GM21515 (cell line): ENCODE measurements at regions not wholly inside any gene's neighbourhood (a gene's known extent, or its start where the extent isn't known, plus 50 kb on each side); places are given as distances from the start of the nearest gene placed in this dataset.

Experiments used
- ATAC-seq: cut with Tn5 transposase; IDR thresholded peaks from one replicate; pipeline ENCODE4 v1.9.1; 2021; ENCODE audit not compliant: unreplicated experiment

DNA sequence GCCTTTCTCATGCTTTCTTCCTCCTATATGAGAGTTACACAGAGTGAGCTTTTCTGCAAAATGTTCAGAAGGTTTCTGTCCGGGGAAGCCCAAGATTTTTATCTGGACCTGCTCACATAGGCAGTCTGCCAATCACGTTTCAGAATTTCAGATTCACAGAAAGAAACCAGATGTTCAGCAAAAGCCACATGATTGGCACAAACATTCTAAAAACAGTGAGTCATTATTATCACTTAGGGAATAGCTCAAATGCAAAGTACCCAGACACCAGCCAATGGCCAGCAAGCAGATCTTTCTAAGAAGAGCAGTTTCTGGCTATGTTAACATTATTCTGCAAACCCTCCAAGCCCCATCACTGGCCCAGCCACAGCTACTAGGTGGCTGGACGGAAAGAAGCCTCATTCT lies 1558.5 kb upstream of the TMEM132C start:
- no peak for ATAC-seq

DNA sequence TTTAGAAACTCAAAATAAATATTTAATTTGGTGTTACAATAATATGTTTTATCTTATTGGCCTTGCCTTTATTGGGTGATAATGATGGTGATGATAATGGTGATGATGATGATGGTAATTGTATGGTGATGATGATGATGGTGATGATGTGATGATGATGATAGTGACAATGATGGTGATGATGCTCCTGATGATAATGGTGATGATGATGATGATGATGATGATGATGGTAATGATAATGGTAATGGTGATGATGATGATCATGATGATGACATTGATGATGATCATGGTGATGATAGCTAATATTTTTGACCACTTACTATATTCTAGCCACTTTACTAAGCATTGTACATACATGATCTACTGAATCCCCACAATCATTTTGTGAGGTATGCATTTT lies 1548.6 kb upstream of the TMEM132C start:
- no peak for ATAC-seq

DNA sequence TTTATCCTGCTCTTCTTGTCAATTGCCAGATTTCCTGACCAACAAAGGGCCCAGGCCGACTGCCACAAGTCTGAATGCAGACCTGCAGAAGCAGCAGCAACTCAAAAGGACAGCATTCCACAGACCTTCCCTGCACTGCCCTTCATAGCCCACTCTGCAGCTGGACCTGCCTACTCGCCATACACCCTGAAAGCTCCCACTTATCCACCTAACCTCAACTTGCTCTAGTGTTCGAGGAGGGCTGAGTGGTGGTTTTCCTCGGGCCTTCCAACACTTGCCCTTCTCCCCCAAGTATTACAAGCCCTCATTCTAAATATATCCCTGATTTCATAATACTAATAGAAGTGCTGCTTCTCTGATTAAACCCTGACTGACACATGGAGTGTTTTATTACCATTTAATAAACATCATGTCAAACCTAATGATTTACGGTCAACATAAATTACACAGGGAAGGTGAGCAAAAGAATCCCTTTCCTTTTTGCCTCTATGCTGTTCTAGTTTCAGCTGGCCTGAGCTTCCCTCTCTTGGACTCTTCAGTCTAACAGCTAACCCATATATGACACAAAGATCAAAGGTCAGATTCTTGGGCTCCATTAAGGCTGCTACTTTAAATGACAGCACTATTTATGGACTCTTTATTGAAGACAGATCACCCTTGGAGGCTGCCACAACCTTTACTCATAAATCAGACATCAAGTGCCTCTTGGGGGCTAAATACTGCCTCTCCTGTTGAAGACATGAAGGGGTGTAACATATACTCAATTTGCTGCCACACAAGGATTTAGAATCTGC lies 1546.9 kb upstream of the TMEM132C start:
- no peak for ATAC-seq

DNA sequence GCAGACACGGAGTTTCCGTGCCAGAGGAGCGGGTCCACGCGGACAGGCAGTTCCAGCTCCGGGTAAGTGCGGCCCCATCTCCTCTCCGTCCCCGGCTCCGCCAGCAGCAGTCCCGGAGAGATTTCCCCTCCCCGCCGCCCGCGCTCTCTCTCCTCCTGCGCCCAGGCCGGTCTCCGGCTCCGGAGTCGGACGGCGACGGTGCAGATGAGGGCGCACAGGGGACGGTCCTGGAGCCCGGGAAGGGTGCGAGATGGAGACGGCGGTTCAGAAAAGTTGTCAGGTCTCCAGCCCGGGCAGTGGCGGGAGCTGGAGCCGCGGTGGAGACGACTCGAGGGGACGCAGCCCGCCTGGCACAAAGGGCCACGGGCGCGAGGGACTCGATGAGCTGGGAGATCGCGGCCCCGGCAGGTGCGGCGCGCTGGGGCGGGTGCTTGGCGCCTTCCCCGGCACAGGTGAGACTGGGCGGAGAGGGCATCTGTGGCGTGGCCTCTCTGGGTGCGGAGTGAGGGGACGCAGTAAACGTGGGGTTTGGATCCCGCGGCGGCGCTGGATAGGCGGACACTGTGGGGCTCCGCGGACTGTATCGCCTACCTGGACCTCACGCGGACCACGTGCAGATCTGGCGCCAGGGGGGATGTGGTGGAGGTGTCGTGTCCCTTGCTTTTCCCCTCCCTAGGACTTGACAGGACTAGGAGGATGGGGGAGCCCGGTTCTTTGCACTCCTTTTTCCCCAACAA lies 1540.3 kb upstream of the TMEM132C start:
- no peak for ATAC-seq

DNA sequence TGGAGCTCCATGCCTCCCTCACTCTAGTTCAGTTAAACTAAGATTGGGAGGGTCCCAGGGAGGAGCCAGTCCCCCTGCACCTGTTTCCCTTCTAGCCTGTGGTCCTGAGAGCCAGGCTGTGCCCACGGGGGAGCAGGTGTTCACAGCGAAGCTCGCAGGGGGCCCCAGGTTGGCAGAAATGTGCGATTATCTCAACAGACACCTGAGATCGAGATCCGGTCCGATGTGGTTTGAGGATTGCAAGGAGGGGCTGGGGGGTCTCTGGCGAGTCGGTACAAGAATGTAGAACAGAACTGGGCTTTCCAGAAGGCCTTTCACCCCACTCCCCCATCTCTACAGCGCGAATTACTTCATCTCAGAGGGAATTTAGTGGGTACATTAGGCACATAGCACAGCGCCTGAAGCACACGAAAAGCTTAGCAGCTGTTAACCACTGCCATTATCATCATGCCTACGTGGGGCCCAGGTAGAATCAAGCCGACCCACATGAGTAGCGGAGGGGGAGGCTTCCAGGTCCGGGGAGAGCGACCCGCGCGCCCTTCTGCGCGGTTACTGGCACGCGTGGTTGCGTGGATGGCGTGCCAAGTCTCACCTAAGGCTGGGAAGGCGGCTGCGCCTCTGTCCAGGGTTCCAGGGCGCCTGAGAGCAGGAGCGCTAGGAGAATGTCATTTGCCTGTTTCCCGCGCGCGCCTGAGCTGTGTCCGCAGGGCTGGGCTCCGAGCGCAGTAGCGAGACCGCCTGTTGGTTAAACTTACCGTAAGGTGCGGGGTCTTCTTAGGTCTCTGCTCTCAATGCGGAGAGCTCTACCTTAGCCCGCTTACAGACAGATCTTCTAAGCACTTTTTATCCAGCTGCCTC lies 1539.5 kb upstream of the TMEM132C start:
- ATAC-seq = no peak

DNA sequence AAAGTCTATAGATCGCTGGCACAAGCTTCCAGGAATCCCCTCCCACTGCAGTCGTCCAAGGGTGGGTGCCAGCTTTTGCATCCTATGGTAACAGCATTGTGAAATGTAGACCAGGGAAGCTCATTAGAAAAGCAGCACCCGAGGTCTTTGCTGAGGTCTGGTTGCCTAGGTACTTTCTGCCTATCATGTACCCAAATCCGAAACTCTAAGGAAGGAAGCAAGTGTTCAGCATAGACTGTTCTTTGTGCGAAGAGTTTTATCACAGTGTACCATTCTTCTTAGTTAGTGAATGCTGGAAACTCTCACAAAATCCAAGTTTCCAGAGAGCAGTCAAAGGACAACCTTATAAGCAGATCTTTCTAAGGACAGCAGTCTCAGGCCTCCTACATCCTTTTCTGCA lies 1532.7 kb upstream of the TMEM132C start:
- ATAC-seq = no peak

DNA sequence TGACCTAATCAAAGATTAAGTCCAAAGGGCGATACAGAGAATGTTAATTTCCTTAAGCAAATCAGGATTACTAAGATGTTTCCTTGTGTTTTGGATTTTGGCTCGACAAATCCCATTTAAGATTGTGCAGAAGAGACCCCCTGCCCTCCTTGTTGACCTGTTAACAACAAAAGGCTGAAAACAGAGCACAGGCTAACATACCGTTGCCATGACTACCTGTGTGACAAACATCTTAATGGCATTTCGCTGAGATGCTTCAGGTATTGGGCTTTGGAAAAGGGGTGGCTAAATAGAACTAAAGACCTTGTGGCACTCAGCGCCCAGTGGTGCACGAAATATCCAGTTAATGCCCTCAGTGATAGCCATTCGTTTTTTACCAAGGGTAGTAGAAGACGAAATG lies 1532.3 kb upstream of the TMEM132C start:
- ATAC-seq = no peak

DNA sequence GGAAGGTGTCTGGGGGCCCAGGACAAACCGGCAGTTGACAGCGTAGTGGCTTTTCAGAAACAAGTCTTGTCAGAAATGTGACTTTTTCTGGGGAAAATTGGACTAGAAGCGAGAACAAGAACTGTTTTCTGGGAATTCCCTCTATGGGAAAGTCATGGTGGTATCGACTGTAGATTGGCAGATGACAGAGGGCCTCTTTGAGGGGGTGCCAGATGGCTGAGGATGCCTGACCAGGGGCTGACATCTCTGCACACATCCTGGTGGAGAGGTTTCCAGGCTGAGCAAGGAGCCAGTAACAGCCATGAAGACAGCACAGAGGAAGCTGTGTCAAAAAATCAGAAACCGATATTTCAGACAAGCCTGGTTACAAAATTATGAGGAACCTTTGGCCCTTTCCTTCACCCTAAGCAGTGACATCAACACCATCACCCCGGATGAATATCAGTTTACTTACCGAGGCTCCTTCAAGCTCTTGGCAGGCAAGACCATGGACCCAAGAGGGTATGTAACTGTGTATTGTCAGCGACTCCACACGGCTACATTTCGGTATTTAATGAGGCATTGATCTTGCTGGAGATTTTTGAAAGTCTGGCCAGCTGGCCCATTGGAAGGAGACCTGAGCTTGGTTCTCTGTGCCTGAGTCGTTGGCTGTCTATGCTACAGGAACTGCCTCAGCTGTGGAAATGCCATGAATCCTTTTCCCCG lies 1525.3 kb upstream of the TMEM132C start:
- no peak for ATAC-seq

DNA sequence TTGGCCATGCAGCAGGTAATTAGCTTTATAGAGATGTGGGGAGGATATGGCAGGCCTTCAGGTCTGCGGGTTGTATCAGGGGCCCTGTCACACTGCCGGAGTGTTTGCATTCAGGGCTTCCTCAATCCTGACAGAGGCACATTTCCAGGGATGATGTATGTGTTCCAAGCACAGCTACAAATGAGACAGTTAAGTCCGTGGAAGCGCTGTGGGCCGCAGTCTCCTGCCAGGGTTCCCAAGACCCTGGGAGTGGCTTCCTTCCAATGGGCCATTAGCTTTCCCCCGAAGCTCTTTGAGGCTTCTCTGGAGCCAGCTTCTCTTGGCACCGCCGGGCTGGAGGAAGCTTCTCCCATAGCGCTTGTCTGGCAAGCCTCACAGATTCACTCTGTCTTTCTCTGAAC lies 1524.7 kb upstream of the TMEM132C start:
- ATAC-seq = no peak

DNA sequence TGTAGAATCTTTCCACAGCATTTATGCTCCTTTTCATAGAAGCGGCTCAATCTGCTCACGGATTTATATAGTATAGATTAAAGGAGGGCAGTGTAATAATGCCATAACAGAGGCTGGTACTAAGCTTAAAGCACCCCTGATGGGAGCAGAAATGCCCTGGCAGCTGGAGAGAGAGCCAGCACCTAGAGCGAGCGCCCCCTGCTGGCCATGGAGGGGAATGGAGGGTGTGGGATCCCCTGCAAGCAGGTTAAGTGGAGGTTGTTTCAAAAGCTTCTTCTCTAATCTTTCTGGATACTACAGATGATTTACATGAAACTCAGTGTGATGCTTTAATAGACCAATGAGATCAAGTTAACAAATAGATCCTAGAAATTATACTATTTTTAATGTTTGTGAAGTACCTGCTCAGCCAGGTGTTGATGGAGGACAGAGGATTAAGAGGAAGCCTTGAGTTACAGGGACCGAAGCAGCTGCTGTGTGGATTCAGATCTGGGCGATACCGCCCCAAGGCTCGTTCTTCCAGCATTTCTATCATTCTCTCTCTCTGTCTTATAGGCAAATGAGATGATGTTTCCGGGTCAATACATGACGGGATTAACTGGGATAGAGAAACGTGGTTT lies 1519.3 kb upstream of the TMEM132C start:
- no peak for ATAC-seq

DNA sequence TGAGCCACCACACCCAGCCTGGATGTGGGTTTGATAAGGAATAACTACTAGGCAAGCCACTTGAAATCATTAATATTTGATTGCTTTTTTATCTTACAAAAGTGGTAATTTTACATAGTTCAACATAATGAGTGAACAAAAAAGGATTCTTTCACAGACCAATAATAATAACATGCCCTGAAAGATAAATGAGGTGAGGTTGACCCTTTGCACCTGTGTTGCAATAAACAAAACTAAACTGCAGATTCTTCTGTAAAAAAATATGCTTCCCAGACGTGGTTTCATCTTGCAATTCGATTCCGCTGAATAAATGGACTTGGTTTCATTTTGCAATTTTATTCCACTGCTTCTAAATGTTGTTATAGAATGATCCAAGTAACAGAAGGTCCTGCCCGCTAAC lies 1514.9 kb upstream of the TMEM132C start:
- ATAC-seq = no peak

DNA sequence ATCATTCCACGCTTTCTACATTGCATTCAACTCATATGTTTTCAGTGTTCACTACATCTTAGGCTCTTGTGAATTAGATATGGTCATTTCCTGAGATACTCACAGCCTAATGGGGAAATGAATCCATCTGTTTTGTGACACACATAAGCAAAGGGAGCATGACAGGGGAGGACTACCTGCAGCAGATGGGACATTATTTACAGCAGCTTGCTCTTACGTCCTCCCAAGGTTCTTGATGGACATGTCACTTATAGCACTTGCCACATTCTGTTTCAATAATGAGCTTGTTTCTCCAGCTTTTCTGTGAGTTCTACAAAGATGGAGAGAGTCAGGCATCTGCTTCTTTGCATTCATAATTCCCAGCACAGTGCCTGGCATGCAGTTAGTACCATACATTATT lies 1509.6 kb upstream of the TMEM132C start:
- no peak for ATAC-seq

DNA sequence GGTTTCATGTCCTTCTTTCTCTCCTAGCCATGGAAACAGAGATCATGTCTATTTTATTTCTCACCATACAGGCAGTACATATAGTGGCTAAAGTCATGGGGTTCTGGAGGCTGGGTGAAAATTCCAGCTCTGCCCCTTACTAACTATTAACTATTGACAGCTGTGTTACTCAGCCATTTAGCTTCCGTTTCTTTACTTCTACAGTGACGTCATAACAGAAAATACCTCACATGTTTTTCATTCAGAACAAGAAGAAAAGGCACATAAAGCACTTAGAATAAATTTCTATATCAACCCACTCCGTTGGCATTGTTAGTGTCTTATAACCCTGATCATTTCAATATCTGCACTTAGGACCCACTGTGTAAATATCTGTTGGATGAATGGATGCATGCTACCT lies 1506.9 kb upstream of the TMEM132C start:
- ATAC-seq = no peak

DNA sequence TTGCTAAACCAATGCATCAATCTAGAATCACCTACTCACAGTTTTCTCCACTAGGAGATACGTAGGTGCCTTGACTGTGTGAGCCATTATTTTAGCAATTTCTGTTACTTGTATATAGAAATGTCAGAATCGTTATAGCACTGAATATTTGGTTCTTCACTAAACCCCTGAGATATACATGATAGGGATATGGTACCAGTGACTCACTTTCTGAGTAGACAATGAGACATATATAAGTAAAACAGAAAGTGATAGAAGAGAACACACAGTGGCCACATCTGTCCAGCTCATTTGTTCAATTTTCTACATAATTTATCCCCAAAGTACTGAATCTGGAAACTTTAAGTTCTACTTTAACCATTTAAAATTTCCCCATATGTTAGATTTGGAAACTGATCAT lies 1505.5 kb upstream of the TMEM132C start:
- ATAC-seq = no peak

DNA sequence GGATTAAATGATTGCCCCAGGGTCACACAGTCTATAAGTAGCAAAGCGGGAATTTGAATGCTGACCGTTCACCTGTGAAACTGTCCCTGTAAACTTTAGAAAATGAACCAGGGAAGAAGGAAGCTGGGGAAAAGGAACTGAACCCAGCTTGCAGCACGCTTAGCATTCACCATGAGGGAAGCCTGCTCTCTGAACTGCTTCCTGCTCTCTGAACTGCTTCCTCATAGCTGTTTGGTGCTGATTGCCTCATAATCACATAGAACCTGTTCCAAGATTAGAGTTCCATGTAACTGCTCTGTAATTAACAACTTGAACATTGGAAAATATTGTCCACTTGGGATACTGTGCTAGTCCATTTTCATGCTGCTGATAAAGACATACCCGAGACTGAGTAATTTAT lies 1504.8 kb upstream of the TMEM132C start:
- ATAC-seq = no peak

DNA sequence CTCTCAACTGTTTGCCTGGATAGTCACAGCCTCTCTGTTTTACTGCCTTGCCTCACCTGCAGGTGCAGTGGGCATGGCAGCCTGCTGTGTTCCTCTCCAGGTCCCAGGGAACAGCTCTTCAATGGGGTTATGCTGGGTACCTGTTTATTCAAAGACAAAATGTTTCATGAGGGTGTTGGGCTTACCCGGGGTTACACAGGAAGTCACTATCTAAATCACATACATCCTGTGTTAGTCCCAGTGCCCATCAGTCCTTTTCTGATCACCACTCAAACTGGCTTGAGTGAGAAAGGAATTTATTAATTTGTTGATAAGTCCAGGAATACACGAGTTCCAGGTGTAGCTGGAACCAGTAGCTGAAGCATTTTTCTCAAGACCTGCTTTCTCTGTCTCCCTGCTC lies 1503.6 kb upstream of the TMEM132C start:
- ATAC-seq = no peak

DNA sequence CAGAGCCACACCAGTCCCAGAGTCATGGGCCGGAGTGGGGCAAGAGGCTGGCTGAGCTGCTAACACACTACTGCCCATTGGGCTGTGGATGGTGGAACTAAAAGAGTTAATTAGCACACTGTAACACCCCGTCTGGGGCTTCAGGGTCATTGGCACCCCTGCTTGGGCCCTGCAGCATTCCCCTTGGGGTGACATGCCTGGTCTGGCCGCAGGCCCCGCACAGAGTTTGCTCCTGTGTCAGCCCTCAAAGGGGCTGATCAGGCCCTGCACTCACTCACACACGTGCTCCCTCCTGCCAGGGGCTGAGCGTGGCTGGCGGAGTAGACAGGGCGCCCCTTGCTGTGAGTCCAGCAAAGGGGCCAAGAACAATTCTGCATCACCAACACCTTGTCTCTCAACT lies 1499.6 kb upstream of the TMEM132C start:
- ATAC-seq = no peak

DNA sequence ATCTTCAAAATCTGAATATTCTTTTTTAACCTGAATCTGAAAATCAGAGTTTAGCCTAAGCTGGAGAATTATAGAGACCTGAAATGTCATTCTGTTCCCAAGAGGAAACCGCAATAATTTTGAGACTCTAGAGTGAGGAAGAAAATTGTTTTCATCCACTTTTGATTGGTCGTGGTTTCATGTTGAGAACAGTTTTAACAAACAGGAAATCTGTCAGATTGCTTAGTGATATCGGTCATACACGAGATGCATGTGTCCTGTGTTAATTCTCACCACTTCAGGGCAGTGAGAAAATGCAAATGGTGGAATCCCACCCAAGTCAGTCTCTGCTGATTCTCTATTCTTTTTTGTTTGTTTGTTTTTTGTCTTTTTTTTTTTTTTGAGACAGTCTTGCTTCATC lies 1498.5 kb upstream of the TMEM132C start:
- ATAC-seq = no peak

DNA sequence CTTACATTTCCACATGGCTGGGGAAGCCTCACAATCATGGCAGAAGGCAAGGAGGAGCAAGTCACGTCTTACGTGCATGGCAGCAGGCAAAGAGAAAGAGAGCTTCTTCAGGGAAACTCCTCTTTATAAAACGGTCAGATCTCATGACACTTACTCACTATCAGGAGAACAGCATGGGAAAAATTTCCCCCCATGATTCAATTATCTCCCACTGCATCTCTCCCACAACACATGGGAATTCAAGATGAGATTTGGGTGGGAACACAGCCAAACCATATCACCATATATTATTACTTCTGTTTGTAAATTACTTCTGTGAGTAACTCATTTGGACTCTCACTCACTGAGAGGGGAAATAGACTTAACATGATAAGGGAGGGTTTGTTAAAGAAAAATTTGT lies 1496.8 kb upstream of the TMEM132C start:
- ATAC-seq = no peak

DNA sequence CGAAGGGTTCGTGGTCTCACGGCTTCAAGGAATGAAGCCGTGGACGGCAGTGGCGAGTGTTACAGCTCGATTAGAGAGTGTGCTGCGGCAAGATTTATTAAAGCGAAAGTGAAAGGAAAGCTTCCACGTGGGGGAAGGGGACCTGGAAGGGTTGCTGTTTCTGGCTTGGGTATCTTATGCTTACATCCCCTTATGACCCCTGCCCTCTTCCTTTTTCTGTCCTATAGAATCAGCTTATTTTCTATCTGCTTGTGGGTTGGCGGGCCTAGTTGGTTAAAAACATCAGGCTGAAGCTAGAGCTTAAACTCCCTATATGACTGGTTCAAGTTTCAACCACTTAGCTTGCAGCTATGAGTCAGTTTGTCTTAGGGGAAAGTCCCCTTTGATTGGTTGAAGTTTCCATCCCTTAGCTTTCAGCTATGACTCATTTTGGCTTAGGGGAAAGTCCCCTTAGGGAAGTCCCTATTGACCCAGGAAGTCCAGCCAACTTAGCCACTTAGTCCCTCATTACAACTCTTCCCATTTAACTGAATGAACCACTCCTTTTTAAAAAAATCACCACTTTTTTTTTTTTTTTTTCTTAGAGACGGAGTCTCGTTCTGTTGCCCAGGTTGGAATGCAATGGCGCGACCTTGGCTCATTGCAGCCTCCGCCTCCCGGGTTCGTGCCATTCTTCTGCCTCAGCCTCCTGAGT lies 1494.7 kb upstream of the TMEM132C start:
- ATAC-seq = peak; percentile 67
